MCF 10A (cell line): ENCODE measurements at regions not wholly inside any gene's neighbourhood (a gene's known extent, or its start where the extent isn't known, plus 50 kb on each side); places are given as distances from the start of the nearest gene placed in this dataset.

Source experiments
- BruUV-seq: library from RNA; stranded (reverse); fragments of 400-500 nt; replicated peaks from 2 replicates; lab custom pipeline; 2021; lab: Mats Ljungman, UMichigan
- CTCF ChIA-PET: fragments of 300-600 bp; sonication (Branson Sonifier 250); formaldehyde crosslinking; extraction: SDS; loops from one replicate; lab custom pipeline; 2021; ENCODE audit warnings: antibody characterized with exemption, inconsistent platforms; lab: Yijun Ruan, JAX
- POLR2A ChIA-PET: fragments of 300-600, 350-650 bp; sonication (Branson Sonifier 250); formaldehyde crosslinking; extraction: SDS; loops from one replicate; lab custom pipeline; 2020; ENCODE audit warnings: antibody characterized with exemption, inconsistent platforms; lab: Yijun Ruan, JAX
- DNase-seq: peaks from one replicate; pipeline ENCODE4 v3.0.0-alpha.2; 2018; ENCODE audit not compliant: unreplicated experiment
- H3K27ac Mint-ChIP-seq: one replicate; pipeline ENCODE4 v1.8.0; 2022; ENCODE audit warnings: mild to moderate bottlenecking, low read depth, mixed read lengths; ENCODE audit not compliant: unreplicated experiment
- H3K27me3 Mint-ChIP-seq: one replicate; pipeline ENCODE4 v1.8.0; 2022; ENCODE audit warnings: mixed read lengths; ENCODE audit not compliant: insufficient read depth, unreplicated experiment
- H3K36me3 Mint-ChIP-seq: one replicate; pipeline ENCODE4 v1.8.0; 2022; ENCODE audit warnings: mild to moderate bottlenecking, moderate library complexity, mixed read lengths; ENCODE audit not compliant: insufficient read depth, unreplicated experiment
- H3K4me1 Mint-ChIP-seq: one replicate; pipeline ENCODE4 v1.8.0; 2022; ENCODE audit warnings: mixed read lengths; ENCODE audit not compliant: insufficient read depth, unreplicated experiment
- H3K4me3 Mint-ChIP-seq: one replicate; pipeline ENCODE4 v1.8.0; 2022; ENCODE audit warnings: mild to moderate bottlenecking, moderate library complexity, mixed read lengths; ENCODE audit not compliant: unreplicated experiment
- H3K9me3 Mint-ChIP-seq: one replicate; pipeline ENCODE4 v1.8.0; 2022; ENCODE audit warnings: mixed read lengths; ENCODE audit not compliant: unreplicated experiment
- intact Hi-C: fragments of 100-400 bp; cut with micrococcal nuclease; formaldehyde crosslinking; loops from 2 replicates; pipeline ENCODE4 v1.14.1; 2022
- TF ChIP-seq, protein P1 (sequence below): fragments of 200-600 bp; IDR thresholded peaks from one replicate; pipeline ENCODE4 v1.8.0; 2022; ENCODE audit warnings: antibody characterized with exemption, mild to moderate bottlenecking; ENCODE audit not compliant: unreplicated experiment

DNA sequence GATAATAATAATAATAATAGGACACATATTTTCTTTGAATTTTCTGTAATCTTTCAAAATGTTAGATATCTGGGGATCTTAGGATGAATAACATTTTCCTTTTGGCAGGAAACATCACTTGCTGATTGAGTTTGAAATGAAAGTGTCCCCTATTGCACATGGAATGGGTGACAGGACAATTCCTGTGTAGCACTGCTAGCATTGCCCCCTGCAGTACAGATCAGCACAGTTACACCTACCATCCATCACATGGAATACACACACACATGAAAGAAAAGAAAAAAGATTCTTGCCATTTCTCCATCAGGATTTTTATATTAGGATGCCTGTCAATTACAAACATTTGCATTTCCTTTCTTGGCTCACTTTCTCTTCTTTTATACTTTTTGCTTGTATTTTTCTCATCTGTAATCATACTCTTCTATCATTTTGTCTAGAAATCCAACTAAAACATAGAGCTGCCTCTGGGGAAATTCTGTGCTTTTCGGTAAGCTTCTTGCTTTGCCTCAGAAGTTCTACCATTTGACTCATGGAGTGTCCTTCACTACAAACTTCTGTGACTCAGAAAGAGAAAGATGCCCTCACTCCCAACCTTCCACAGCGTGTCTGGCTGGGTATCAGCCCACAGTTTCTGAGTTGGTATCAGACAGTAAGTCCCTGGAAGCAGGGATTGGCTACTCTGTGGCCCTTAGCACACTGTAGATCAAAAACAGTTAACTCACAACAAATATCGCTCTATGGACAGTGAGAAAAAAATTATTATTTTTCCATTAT, 641.2 kb downstream of the PTPRC start:
- H3K4me3 Mint-ChIP-seq: no peak overlapping the region
- CTCF ChIA-PET: interaction anchor here (0.6 kb wide), 1 partner anchor 508 kb away, joined by 3 read pairs; no protein-coding TSS in a partner anchor
- intact Hi-C loops: loop anchor here (2.0 kb wide), 1 partner anchor 21 kb away; no protein-coding TSS in a partner anchor
- no peaks in the 10 kb centered on the region for H3K27me3 Mint-ChIP-seq
- no peak overlapping the region for H3K27ac Mint-ChIP-seq
- TF ChIP-seq, protein P1, sequence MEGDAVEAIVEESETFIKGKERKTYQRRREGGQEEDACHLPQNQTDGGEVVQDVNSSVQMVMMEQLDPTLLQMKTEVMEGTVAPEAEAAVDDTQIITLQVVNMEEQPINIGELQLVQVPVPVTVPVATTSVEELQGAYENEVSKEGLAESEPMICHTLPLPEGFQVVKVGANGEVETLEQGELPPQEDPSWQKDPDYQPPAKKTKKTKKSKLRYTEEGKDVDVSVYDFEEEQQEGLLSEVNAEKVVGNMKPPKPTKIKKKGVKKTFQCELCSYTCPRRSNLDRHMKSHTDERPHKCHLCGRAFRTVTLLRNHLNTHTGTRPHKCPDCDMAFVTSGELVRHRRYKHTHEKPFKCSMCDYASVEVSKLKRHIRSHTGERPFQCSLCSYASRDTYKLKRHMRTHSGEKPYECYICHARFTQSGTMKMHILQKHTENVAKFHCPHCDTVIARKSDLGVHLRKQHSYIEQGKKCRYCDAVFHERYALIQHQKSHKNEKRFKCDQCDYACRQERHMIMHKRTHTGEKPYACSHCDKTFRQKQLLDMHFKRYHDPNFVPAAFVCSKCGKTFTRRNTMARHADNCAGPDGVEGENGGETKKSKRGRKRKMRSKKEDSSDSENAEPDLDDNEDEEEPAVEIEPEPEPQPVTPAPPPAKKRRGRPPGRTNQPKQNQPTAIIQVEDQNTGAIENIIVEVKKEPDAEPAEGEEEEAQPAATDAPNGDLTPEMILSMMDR: no peak
- H3K9me3 Mint-ChIP-seq: no peaks in the 10 kb centered on the region
- H3K36me3 Mint-ChIP-seq: no peaks in the 10 kb centered on the region
- BruUV-seq: no TSS peak
- H3K4me1 Mint-ChIP-seq: peaks cover 6% of the 10 kb centered on the region
- no peak for DNase-seq
- POLR2A ChIA-PET: interaction anchor here (1.0 kb wide), 1 partner anchor 9 kb away, joined by 3 read pairs; no protein-coding TSS in a partner anchor

DNA sequence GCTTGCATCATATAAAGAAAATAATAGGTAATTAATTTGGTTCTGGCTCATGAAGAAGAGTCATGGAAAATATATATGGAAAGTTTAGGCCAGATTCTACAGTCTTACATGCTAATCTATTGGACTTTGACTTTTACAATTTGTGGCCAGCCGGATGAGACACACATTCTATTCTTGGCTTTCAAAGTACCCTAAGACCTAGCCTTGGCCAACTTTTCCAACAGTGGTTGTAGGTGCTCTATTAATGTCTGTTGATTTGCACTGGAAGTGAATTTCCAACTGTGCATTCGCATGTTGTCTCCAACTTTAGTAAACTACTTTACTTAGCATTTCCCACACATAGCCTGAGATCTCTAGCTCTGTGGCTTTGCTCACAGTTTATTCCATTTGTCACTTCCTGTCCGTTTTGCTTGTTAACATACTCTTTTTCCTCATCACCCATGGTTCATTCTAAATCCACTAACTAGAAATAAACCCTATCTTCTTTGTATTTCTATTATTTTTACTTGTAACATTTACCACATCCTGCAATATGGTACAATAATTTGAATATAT, 644.0 kb downstream of the PTPRC start:
- DNase-seq: no peak
- no peaks in the 10 kb centered on the region for H3K9me3 Mint-ChIP-seq
- intact Hi-C loops: no loop called here
- H3K4me1 Mint-ChIP-seq: peaks cover 6% of the 10 kb centered on the region
- no peaks in the 10 kb centered on the region for H3K36me3 Mint-ChIP-seq
- CTCF ChIA-PET: interaction anchor here (0.5 to 1.1 kb wide), 3 partner anchors 20 to 1205 kb away, joined by 3 read pairs; no protein-coding TSS in a partner anchor
- H3K4me3 Mint-ChIP-seq: no peak overlapping the region
- TF ChIP-seq, protein P1: no peak
- no peak overlapping the region for H3K27ac Mint-ChIP-seq
- POLR2A ChIA-PET: interaction anchor here (0.6 to 1.3 kb wide), 3 partner anchors 8 to 142 kb away, joined by 3 read pairs; no protein-coding TSS in a partner anchor
- no peaks in the 10 kb centered on the region for H3K27me3 Mint-ChIP-seq
- no TSS peak for BruUV-seq

DNA sequence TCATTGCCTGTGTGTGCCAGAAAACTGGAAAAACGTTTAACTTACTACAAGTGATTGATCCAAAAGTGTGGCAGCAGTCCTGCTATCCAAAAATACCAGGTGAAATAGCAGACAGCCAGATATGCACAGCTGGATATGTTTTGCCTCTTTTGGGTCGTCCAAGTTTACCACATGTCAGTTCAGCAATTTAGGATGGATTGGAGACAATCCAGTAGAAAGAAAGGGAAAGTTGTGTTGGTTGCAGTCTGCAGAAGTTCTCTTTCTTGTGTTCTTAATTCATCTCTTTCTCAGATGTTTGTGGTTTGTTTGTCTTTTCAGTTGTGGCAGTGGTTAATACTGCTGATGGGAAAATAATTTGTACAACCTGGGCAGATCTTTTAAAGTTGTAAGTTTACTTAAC, 645.0 kb downstream of the PTPRC start:
- Mint-ChIP-seq H3K27ac (no peak overlapping the region), H3K4me3 (no peak overlapping the region), H3K9me3 (no peaks in the 10 kb centered on the region), H3K27me3 (no peaks in the 10 kb centered on the region), H3K36me3 (no peaks in the 10 kb centered on the region), H3K4me1 (peaks cover 4% of the 10 kb centered on the region)
- intact Hi-C loops: no loop called here
- DNase-seq: no peak
- TF ChIP-seq, protein P1: no peak
- POLR2A ChIA-PET: interaction anchor here (0.7 kb wide), 1 partner anchor 208 kb away, joined by 4 read pairs; no protein-coding TSS in a partner anchor
- BruUV-seq: no TSS peak
- CTCF ChIA-PET: no interaction called here

DNA sequence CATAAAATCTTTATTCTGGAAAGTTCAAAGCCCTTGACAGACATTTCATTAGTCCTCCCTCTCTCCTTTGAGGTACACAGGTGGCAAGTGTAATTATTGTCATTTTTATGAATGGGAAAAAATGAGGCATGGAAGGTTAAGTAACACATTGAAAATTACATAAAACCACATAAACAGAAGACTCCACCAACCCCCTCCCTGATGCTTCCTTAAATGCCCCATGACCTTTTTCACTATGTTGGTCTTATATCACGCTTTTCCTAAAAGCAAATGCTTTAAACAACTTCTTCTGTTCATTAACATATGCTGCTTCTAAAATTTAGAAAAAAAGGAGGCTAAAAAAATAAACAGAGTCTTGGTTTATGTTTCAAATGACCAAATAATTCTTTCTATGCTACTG, 648.4 kb downstream of the PTPRC start:
- no peak for DNase-seq
- TF ChIP-seq, protein P1: no peak
- Mint-ChIP-seq H3K27me3 (no peaks in the 10 kb centered on the region), H3K4me1 (no peaks in the 10 kb centered on the region), H3K36me3 (no peaks in the 10 kb centered on the region), H3K27ac (no peak overlapping the region), H3K4me3 (no peak overlapping the region), H3K9me3 (no peaks in the 10 kb centered on the region)
- intact Hi-C loops: no loop called here
- no TSS peak for BruUV-seq
- ChIA-PET POLR2A (no interaction called here), CTCF (no interaction called here)
